Esophagus squamous epithelium (tissue), 5 donors: ENCODE measurements at regions not wholly inside any gene's neighbourhood (a gene's known extent, or its start where the extent isn't known, plus 50 kb on each side); places are given as distances from the start of the nearest gene placed in this dataset.

Experiments used
- DNase-seq: peaks from one replicate; lab custom pipeline; 2025; lab: John Stamatoyannopoulos, UW
- H3K27ac ChIP-seq, 4 donors: fragments of 200-600 bp; sonication (generic); one replicate each; pipeline ENCODE4 v1.5.1; 2016 to 2019; ENCODE audit warnings: mild to moderate bottlenecking in 1 of 4
- H3K27me3 ChIP-seq, 4 donors: fragments of 200-600 bp; sonication (generic); 1 replicate in 3 of 4; 2 replicates in 1 of 4; pipeline versions ENCODE4 v1.5.1 to v1.6.0; 2017 to 2021; ENCODE audit warnings: antibody characterized with exemption in 1 of 4
- H3K36me3 ChIP-seq, 3 donors: fragments of 200-600 bp; sonication (generic); one replicate each; pipeline ENCODE4 v1.5.1; 2016 to 2019
- H3K4me1 ChIP-seq, 3 donors: fragments of 200-600 bp; sonication (generic); one replicate each; pipeline ENCODE4 v1.5.1; 2017 to 2019
- H3K4me3 ChIP-seq, 4 donors: fragments of 200-600 bp; sonication (generic); 1 replicate in 3 of 4; 2 replicates in 1 of 4; pipeline ENCODE4 v1.5.1; 2016 to 2019; ENCODE audit warnings: mild to moderate bottlenecking in 2 of 4, moderate library complexity in 1 of 4
- H3K9me3 ChIP-seq, 3 donors: fragments of 200-600 bp; sonication (generic); one replicate each; pipeline ENCODE4 v1.5.1; 2016 to 2019
- POLR2A ChIP-seq, 4 donors: fragments of 450-650 bp; IDR thresholded peaks; one replicate each; pipeline ENCODE4 v1.6.1; 2017; ENCODE audit warnings: antibody characterized with exemption in 4 of 4, mild to moderate bottlenecking in 4 of 4, moderate library complexity in 3 of 4
- WGBS, 2 donors: methylation state at CpG; one replicate each; pipeline ENCODE4 v1.1.5; 2018; 5-methylcytosine and 5-hydroxymethylcytosine counted together
- intact Hi-C: fragments of 100-400 bp; cut with DNase I; formaldehyde crosslinking; loops from one replicate; pipeline ENCODE4 v1.15.0; 2022
- TF ChIP-seq, protein P1 (sequence below), 6 experiments: fragments of 450-650 bp in 4 of 6; fragments of 200-600 bp in 2 of 6; sonication (generic) in 2 of 6; IDR thresholded peaks; one replicate each; pipeline ENCODE4 v1.5.1; 2016 to 2019; ENCODE audit warnings: antibody characterized with exemption in 6 of 6, mild to moderate bottlenecking in 4 of 6, moderate library complexity in 4 of 6
- donor health status: DM: yes; HTN: yes; CAD: no.

DNA sequence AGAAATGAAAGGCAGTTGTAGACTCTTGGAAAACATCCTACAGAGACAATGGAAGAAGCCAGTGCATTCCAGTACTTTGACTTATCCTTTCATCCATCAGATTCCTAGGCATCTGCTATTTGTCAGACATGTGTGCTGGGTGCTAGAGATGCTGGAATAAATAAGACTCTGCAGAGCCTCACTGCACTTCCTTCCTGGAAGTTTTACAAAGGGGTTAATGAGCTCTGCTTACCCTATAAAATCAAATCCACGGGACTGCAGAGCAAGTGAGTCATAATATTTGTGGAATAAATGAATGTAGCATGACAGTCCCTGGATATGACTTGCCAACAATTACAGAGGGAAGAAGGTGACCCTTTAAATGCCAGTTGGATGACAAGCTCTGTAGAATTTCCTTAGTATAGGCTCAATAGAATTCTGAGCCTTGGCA, 52.7 kb upstream of the NPAS2 start:
- Histone ChIP-seq H3K27me3 (no peaks in the 10 kb centered on the region), H3K9me3 (no peaks in the 10 kb centered on the region), H3K27ac (peak overlapping the region in 1 of 4 donors; percentile 43), H3K4me3 (no peak overlapping the region), H3K36me3 (no peaks in the 10 kb centered on the region), H3K4me1 (peaks cover 0 to 31% (median 12%) of the 10 kb centered on the region in 3 donors)
- WGBS, 2 donors: 0 to 8% methylated on average over 1 of the region's 1 CpG
- intact Hi-C loops: no loop called here
- no peak for DNase-seq
- TF ChIP-seq, protein P1, sequence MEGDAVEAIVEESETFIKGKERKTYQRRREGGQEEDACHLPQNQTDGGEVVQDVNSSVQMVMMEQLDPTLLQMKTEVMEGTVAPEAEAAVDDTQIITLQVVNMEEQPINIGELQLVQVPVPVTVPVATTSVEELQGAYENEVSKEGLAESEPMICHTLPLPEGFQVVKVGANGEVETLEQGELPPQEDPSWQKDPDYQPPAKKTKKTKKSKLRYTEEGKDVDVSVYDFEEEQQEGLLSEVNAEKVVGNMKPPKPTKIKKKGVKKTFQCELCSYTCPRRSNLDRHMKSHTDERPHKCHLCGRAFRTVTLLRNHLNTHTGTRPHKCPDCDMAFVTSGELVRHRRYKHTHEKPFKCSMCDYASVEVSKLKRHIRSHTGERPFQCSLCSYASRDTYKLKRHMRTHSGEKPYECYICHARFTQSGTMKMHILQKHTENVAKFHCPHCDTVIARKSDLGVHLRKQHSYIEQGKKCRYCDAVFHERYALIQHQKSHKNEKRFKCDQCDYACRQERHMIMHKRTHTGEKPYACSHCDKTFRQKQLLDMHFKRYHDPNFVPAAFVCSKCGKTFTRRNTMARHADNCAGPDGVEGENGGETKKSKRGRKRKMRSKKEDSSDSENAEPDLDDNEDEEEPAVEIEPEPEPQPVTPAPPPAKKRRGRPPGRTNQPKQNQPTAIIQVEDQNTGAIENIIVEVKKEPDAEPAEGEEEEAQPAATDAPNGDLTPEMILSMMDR (IDR thresholded peaks at IDR 0.05): no peak
- no peak for TF ChIP-seq POLR2A (IDR thresholded peaks at IDR 0.05)

DNA sequence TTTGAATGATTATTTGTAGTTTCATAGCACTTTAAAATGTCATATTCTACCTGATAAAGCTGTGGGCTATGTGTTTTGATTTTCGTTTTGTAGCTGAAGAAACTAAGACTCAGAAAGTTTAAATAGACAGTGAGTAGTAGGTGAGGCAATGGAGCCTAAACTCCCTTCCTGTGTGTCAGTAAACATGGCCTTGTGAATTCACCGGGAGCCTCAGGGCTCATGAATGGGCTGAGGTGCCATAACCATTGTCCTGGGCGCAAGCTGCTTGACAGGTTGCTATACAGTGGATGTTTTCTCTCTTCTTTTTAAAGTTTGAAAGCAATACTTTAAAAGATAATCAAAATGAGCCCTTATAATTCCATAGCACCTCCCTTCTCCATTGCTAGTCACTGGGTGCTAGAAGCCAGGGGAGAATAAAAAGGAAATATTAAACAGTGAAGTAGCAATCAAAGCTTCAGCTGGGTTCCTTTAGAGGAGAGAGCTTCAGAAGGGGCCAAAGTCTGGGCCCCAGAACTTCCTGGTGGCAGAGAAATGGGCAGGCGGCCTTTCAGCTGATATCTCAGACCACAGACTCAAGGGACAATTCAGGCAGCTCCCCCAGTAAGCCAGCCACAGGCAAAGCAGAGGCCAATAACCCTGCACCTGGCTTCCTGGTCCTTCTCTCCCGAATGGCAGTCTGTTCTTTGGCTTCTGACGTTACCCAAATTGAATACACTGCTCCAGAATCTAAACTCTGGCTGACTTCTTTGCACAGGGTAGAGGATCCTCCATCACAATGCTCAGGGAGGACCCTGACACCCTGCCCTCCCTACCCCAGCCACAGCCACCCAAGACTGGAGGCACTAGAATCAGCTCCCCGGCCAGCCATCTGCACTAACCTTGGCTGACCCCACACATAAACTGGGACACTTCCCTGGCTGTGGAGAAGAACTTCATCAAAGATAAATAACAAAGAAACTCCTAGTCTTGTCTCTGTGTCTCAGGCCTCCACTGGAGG, 51.8 kb upstream of the NPAS2 start:
- H3K4me1 ChIP-seq: peaks cover 0 to 31% (median 12%) of the 10 kb centered on the region in 3 donors
- H3K27me3 ChIP-seq: no peaks in the 10 kb centered on the region
- peak overlapping the region in 2 of 4 donors; percentile 29 to 43 for H3K27ac ChIP-seq
- no peak overlapping the region for H3K4me3 ChIP-seq
- intact Hi-C loops: no loop called here
- TF ChIP-seq, protein P1 (IDR thresholded peaks at IDR 0.05): no peak
- TF ChIP-seq POLR2A (IDR thresholded peaks at IDR 0.05): no peak
- 64 to 67% methylated on average over 5 to 7 of the region's 7 CpGs for WGBS, 2 donors
- no peaks in the 10 kb centered on the region for H3K36me3 ChIP-seq
- DNase-seq: no peak
- no peaks in the 10 kb centered on the region for H3K9me3 ChIP-seq
